Osteocyte (in vitro differentiated cells): ENCODE measurements at regions not wholly inside any gene's neighbourhood (a gene's known extent, or its start where the extent isn't known, plus 50 kb on each side); places are given as distances from the start of the nearest gene placed in this dataset.

ENCODE experiments used
- DNase-seq: peaks from one replicate; pipeline ENCODE4 v3.0.0; 2021; ENCODE audit warnings: mixed read lengths; ENCODE audit not compliant: unreplicated experiment; ENCODE audit errors: extremely low spot score
- H3K27ac Mint-ChIP-seq: one replicate; pipeline ENCODE4 v1.8.0; 2021; ENCODE audit warnings: mild to moderate bottlenecking, mixed read lengths; ENCODE audit not compliant: unreplicated experiment
- H3K27me3 Mint-ChIP-seq: one replicate; pipeline ENCODE4 v1.8.0; 2021; ENCODE audit warnings: mixed read lengths; ENCODE audit not compliant: unreplicated experiment
- H3K36me3 Mint-ChIP-seq: one replicate; pipeline ENCODE4 v1.8.0; 2021; ENCODE audit warnings: mixed read lengths; ENCODE audit not compliant: unreplicated experiment
- H3K4me1 Mint-ChIP-seq: one replicate; pipeline ENCODE4 v1.8.0; 2021; ENCODE audit warnings: mixed read lengths; ENCODE audit not compliant: unreplicated experiment
- H3K4me3 Mint-ChIP-seq: one replicate; pipeline ENCODE4 v1.8.0; 2021; ENCODE audit warnings: mild to moderate bottlenecking, moderate library complexity, mixed read lengths; ENCODE audit not compliant: unreplicated experiment
- H3K9me3 Mint-ChIP-seq: one replicate; pipeline ENCODE4 v1.8.0; 2021; ENCODE audit warnings: mixed read lengths; ENCODE audit not compliant: unreplicated experiment
- TF ChIP-seq, protein P1 (sequence below): fragments of 200-600 bp; sonication (generic); IDR thresholded peaks from 2 replicates; pipeline ENCODE4 v1.5.0; 2021; ENCODE audit warnings: antibody characterized with exemption, mild to moderate bottlenecking, moderate library complexity

DNA sequence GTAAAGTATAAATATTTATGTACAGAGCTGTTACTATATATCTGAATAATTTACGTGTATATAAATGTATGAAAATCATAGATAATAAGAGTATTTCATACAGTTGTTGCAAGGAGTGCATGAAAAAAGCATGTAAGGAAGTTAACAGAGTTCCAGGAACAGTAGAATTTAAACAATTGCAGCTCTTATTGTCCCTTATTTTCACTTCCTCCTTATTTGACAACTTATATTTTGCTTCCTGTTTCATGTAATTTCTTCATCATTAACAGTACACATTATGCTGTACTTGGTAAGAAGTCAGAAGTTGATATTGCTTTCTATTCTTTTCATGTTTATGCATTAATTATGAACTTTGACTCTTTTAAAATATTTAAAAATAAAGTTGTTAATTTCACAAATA lies 681.5 kb downstream of the LRRIQ3 start:
- TF ChIP-seq, protein P1, sequence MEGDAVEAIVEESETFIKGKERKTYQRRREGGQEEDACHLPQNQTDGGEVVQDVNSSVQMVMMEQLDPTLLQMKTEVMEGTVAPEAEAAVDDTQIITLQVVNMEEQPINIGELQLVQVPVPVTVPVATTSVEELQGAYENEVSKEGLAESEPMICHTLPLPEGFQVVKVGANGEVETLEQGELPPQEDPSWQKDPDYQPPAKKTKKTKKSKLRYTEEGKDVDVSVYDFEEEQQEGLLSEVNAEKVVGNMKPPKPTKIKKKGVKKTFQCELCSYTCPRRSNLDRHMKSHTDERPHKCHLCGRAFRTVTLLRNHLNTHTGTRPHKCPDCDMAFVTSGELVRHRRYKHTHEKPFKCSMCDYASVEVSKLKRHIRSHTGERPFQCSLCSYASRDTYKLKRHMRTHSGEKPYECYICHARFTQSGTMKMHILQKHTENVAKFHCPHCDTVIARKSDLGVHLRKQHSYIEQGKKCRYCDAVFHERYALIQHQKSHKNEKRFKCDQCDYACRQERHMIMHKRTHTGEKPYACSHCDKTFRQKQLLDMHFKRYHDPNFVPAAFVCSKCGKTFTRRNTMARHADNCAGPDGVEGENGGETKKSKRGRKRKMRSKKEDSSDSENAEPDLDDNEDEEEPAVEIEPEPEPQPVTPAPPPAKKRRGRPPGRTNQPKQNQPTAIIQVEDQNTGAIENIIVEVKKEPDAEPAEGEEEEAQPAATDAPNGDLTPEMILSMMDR = no peak
- Mint-ChIP-seq H3K4me1 (no peaks in the 10 kb centered on the region), H3K27me3 (peaks cover 2% of the 10 kb centered on the region), H3K4me3 (no peak overlapping the region), H3K9me3 (no peaks in the 10 kb centered on the region), H3K27ac (no peak overlapping the region), H3K36me3 (no peaks in the 10 kb centered on the region)
- no peak for DNase-seq

DNA sequence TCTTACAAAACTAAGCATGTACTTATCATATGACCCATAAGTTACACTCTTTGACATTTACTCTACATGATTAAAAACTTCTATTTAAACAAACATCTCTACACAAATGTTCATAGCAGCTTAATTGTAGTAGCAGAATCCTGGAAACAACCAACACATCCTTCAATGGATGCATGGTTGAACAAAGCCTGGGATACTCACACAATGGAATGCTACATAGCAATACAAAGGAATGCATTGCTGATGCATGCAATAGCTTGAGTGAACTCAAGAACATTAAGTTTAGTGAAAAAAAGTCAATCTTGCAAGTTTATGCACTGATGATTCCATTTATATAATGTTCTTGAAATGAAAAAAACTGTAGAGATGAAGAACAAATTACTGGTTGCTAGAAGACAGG lies 686.9 kb downstream of the LRRIQ3 start:
- Mint-ChIP-seq H3K36me3 (no peaks in the 10 kb centered on the region), H3K4me3 (no peak overlapping the region), H3K27ac (no peak overlapping the region), H3K4me1 (no peaks in the 10 kb centered on the region), H3K9me3 (peaks cover 4% of the 10 kb centered on the region), H3K27me3 (peaks cover 2% of the 10 kb centered on the region)
- DNase-seq = no peak
- TF ChIP-seq, protein P1 = no peak

DNA sequence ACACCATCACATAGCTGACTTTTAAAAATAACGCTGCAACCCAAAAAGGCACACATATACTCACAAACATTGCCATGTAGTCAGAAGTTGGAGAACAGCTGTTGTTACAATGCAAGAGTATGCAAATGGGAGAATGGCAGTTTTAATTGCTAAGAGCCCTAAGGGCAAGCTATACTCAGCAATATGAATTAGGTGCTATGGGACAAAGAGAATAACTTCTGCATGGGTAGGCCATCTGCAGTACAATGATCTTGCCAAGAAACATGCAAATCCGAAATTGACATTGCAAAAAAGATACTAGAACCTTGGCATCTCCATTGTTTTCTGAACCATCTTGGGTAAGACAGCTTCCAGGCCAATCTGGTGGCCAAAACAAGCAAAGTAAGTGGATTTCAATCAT lies 697.8 kb downstream of the LRRIQ3 start:
- Mint-ChIP-seq H3K27me3 (no peaks in the 10 kb centered on the region), H3K4me3 (no peak overlapping the region), H3K36me3 (no peaks in the 10 kb centered on the region), H3K4me1 (no peaks in the 10 kb centered on the region), H3K9me3 (no peaks in the 10 kb centered on the region), H3K27ac (no peak overlapping the region)
- no peak for DNase-seq
- TF ChIP-seq, protein P1 = no peak

DNA sequence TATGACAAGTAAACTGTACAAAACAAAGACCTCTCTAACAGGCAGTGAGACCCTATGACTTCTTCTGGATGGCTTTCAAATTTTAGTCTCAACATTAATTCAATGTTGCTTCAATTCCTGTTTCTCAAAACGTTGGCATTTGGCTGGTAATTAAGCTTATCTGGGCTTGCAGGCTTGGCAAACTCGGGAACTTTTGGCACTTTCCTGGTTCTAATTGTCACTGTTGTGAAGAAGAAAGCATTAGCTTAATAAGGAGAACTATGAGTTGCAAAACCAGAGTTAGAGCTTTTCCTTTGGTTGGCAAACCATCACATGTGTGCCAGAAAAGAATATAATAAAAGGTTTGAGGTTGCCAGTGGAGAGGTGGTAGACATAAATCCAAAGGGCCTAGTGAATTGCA lies 698.3 kb downstream of the LRRIQ3 start:
- no peak for DNase-seq
- TF ChIP-seq, protein P1 = no peak
- Mint-ChIP-seq H3K9me3 (no peaks in the 10 kb centered on the region), H3K27ac (no peak overlapping the region), H3K27me3 (no peaks in the 10 kb centered on the region), H3K4me3 (no peak overlapping the region), H3K4me1 (no peaks in the 10 kb centered on the region), H3K36me3 (no peaks in the 10 kb centered on the region)

- Mint-ChIP-seq H3K36me3 (no peaks in the 10 kb centered on the region), H3K27ac (no peak overlapping the region), H3K4me1 (no peaks in the 10 kb centered on the region), H3K9me3 (peaks cover 4% of the 10 kb centered on the region), H3K27me3 (peaks cover 3% of the 10 kb centered on the region), H3K4me3 (no peak overlapping the region)
- TF ChIP-seq, protein P1 = no peak
- DNase-seq = no peak
These were observed 706.4 kb downstream of the LRRIQ3 start for GRCh38 chr1:73491621-73492020.
